Body of pancreas (tissue), 4 donors: ENCODE measurements at regions not wholly inside any gene's neighbourhood (a gene's known extent, or its start where the extent isn't known, plus 50 kb on each side); places are given as distances from the start of the nearest gene placed in this dataset.

Source experiments
- ATAC-seq: fragments of 150-250 bp; one replicate; pipeline ENCODE4 v1.9.1; 2016
- DNase-seq, 4 donors: peaks; one replicate each; pipeline ENCODE4 v3.0.0-alpha.2; 2019
- H3K27ac ChIP-seq, 4 donors: fragments of 200-600 bp; sonication (generic); 1 replicate in 3 of 4; 2 replicates in 1 of 4; pipeline versions ENCODE4 v1.5.1 to v1.6.1; 2016 to 2019; ENCODE audit warnings: mild to moderate bottlenecking in 1 of 4, mixed read lengths in 1 of 4, moderate library complexity in 1 of 4
- H3K27me3 ChIP-seq, 2 donors: fragments of 200-600 bp; sonication (generic); one replicate each; pipeline ENCODE4 v1.6.0; 2016; ENCODE audit warnings: mild to moderate bottlenecking in 1 of 2
- H3K36me3 ChIP-seq, 2 donors: fragments of 200-600 bp; sonication (generic); replicated peaks in 1 of 2; 2 replicates each; pipeline ENCODE4 v1.5.1; 2016; ENCODE audit warnings: low read depth in 2 of 2; ENCODE audit not compliant: insufficient read depth in 1 of 2
- H3K4me1 ChIP-seq: fragments of 200-600 bp; sonication (generic); one replicate; pipeline ENCODE4 v1.6.0; 2016
- H3K4me3 ChIP-seq, 2 donors: fragments of 200-600 bp; sonication (generic); 1 replicate in 1 of 2; 2 replicates in 1 of 2; pipeline ENCODE4 v1.5.1; 2016 to 2019
- H3K9me3 ChIP-seq, 3 donors: fragments of 200-600 bp; sonication (generic); 1 replicate in 2 of 3; 2 replicates in 1 of 3; pipeline ENCODE4 v1.5.1; 2016
- CTCF ChIP-seq, 7 experiments: fragments of 450-650 bp in 4 of 7; fragments of 200-600 bp in 3 of 7; sonication (generic) in 3 of 7; IDR thresholded peaks; one replicate each; pipeline ENCODE4 v1.5.1; 2016 to 2019; ENCODE audit warnings: antibody characterized with exemption in 7 of 7
- POLR2A ChIP-seq, 3 donors: fragments of 450-650 bp; IDR thresholded peaks; one replicate each; pipeline ENCODE4 v1.6.1; 2016; ENCODE audit warnings: antibody characterized with exemption in 3 of 3, mild to moderate bottlenecking in 2 of 3
- WGBS, 2 donors: methylation state at CpG; one replicate each; pipeline ENCODE4 v1.1.5; 2017; 5-methylcytosine and 5-hydroxymethylcytosine counted together
- intact Hi-C: fragments of 100-400 bp; cut with DNase I; formaldehyde crosslinking; loops from one replicate; pipeline ENCODE4 v1.15.1; 2023

- H3K27me3 ChIP-seq, result no peaks in the 10 kb centered on the region
- no peaks in the 10 kb centered on the region for H3K9me3 ChIP-seq
- 38 to 54% methylated on average over 6 of the region's 6 CpGs for WGBS, 2 donors
- ATAC-seq, result no peak
- TF ChIP-seq CTCF (IDR thresholded peaks at IDR 0.05) (no peak), POLR2A (IDR thresholded peaks at IDR 0.05) (no peak)
- no peak overlapping the region for H3K27ac ChIP-seq
- intact Hi-C loops, result no loop called here
- DNase-seq, result no peak
- H3K4me3 ChIP-seq, result no peak overlapping the region
- no peaks in the 10 kb centered on the region for H3K36me3 ChIP-seq
- H3K4me1 ChIP-seq, result no peaks in the 10 kb centered on the region
Observed at GRCh38 chr1:112177314-112177713, 187.8 kb upstream of the KCND3 start.

GRCh38 chr1:112188611-112189010 is 199.1 kb upstream of the KCND3 start:
- no peaks in the 10 kb centered on the region for H3K27me3 ChIP-seq

GRCh38 chr1:112196008-112196588 is 199.9 kb upstream of the CTTNBP2NL start:
- Histone ChIP-seq H3K4me1 (no peaks in the 10 kb centered on the region), H3K27ac (no peak overlapping the region), H3K4me3 (no peak overlapping the region), H3K27me3 (no peaks in the 10 kb centered on the region), H3K36me3 (no peaks in the 10 kb centered on the region), H3K9me3 (no peaks in the 10 kb centered on the region)
- WGBS, 2 donors, result 31 to 42% methylated on average over 4 of the region's 4 CpGs
- DNase-seq, result no peak
- intact Hi-C loops, result no loop called here
- no peak for ATAC-seq
- TF ChIP-seq POLR2A (IDR thresholded peaks at IDR 0.05) (no peak), CTCF (IDR thresholded peaks at IDR 0.05) (no peak)

More at GRCh38 chr1:112188611-112189010, 199.1 kb upstream of the KCND3 start:
- Histone ChIP-seq H3K9me3 (no peaks in the 10 kb centered on the region), H3K36me3 (no peaks in the 10 kb centered on the region), H3K4me3 (no peak overlapping the region), H3K4me1 (no peaks in the 10 kb centered on the region), H3K27ac (no peak overlapping the region)
- TF ChIP-seq CTCF (IDR thresholded peaks at IDR 0.05) (no peak), POLR2A (IDR thresholded peaks at IDR 0.05) (no peak)
- ATAC-seq, result no peak
- no peak for DNase-seq
- intact Hi-C loops, result no loop called here

- Histone ChIP-seq H3K27ac (no peak overlapping the region), H3K36me3 (no peaks in the 10 kb centered on the region), H3K9me3 (no peaks in the 10 kb centered on the region), H3K4me3 (no peak overlapping the region), H3K27me3 (no peaks in the 10 kb centered on the region), H3K4me1 (no peaks in the 10 kb centered on the region)
- intact Hi-C loops, result no loop called here
- ATAC-seq (no peak), DNase-seq (no peak)
- TF ChIP-seq CTCF (IDR thresholded peaks at IDR 0.05), result no peak
- no peak for TF ChIP-seq POLR2A (IDR thresholded peaks at IDR 0.05)
- 67 to 72% methylated on average over 4 of the region's 4 CpGs for WGBS, 2 donors
Observed at GRCh38 chr1:112196731-112197130, 199.3 kb upstream of the CTTNBP2NL start.

GRCh38 chr1:112209493-112209892 is 186.5 kb upstream of the CTTNBP2NL start:
- Histone ChIP-seq H3K27me3 (no peaks in the 10 kb centered on the region), H3K36me3 (no peaks in the 10 kb centered on the region), H3K9me3 (no peaks in the 10 kb centered on the region), H3K4me1 (no peaks in the 10 kb centered on the region), H3K27ac (no peak overlapping the region), H3K4me3 (no peak overlapping the region)
- WGBS, 2 donors, result 18 to 32% methylated on average over 1 of the region's 1 CpG
- intact Hi-C loops, result no loop called here
- ATAC-seq (no peak), DNase-seq (no peak)
- TF ChIP-seq CTCF (IDR thresholded peaks at IDR 0.05) (no peak), POLR2A (IDR thresholded peaks at IDR 0.05) (no peak)
